ENCODE measurements at regions not wholly inside any gene's neighbourhood (a gene's known extent, or its start where the extent isn't known, plus 50 kb on each side); places are given as distances from the start of the nearest gene placed in this dataset.
A peak's percentile ranks its signal among the peaks of the same experiment; 100 is the strongest.

- no peak for DNase-seq (ENCODE audit: low spot score)
These were observed 498.3 kb upstream of the EEF2KMT start for GRCh38 chr16:5595849-5596248.

GRCh38 chr16:5590416-5590815 lies 492.8 kb upstream of the EEF2KMT start:
- no peak for DNase-seq (ENCODE audit: low spot score)

- DNase-seq (ENCODE audit: low spot score), result no peak
These were observed 492.3 kb upstream of the EEF2KMT start for GRCh38 chr16:5589812-5590373.

GRCh38 chr16:5584109-5584508 lies 486.5 kb upstream of the EEF2KMT start:
- no peak for DNase-seq (ENCODE audit: low spot score)

GRCh38 chr16:5582529-5582928 lies 484.9 kb upstream of the EEF2KMT start:
- DNase-seq (ENCODE audit: low spot score), result no peak

- no peak for DNase-seq (ENCODE audit: low spot score)
These were observed 484.3 kb upstream of the EEF2KMT start for GRCh38 chr16:5581908-5582307.

GRCh38 chr16:5581428-5581827 lies 483.8 kb upstream of the EEF2KMT start:
- DNase-seq (ENCODE audit: low spot score), result no peak

GRCh38 chr16:5580772-5581171 lies 483.2 kb upstream of the EEF2KMT start:
- DNase-seq (ENCODE audit: low spot score), result no peak

- DNase-seq (ENCODE audit: low spot score), result no peak
These were observed 482.7 kb upstream of the EEF2KMT start for GRCh38 chr16:5580296-5580695.

GRCh38 chr16:5578980-5579379 lies 481.4 kb upstream of the EEF2KMT start:
- no peak for DNase-seq (ENCODE audit: low spot score)

GRCh38 chr16:5577463-5577862 lies 479.9 kb upstream of the EEF2KMT start:
- DNase-seq (ENCODE audit: low spot score), result no peak

- no peak for DNase-seq (ENCODE audit: low spot score)
These were observed 478.2 kb upstream of the EEF2KMT start for GRCh38 chr16:5575646-5576245.

- no peak for DNase-seq (ENCODE audit: low spot score)
These were observed 477.5 kb upstream of the EEF2KMT start for GRCh38 chr16:5575121-5575520.

- no peak for DNase-seq (ENCODE audit: low spot score)
These were observed 474.5 kb upstream of the EEF2KMT start for GRCh38 chr16:5572056-5572455.

- no peak for DNase-seq (ENCODE audit: low spot score)
These were observed 473.9 kb upstream of the EEF2KMT start for GRCh38 chr16:5571446-5571845.

- no peak for DNase-seq (ENCODE audit: low spot score)
These were observed 464.2 kb upstream of the EEF2KMT start for GRCh38 chr16:5561800-5562199.

- DNase-seq (ENCODE audit: low spot score), result no peak
These were observed 462.5 kb upstream of the EEF2KMT start for GRCh38 chr16:5560084-5560483.

- DNase-seq (ENCODE audit: low spot score), result no peak
These were observed 460.4 kb upstream of the EEF2KMT start for GRCh38 chr16:5557966-5558365.

GRCh38 chr16:5557448-5557847 lies 459.9 kb upstream of the EEF2KMT start:
- DNase-seq (ENCODE audit: low spot score), result no peak

GRCh38 chr16:5556158-5556810 lies 458.7 kb upstream of the EEF2KMT start:
- no peak for DNase-seq (ENCODE audit: low spot score)

GRCh38 chr16:5551909-5552308 lies 454.3 kb upstream of the EEF2KMT start:
- no peak for DNase-seq (ENCODE audit: low spot score)

- DNase-seq (ENCODE audit: low spot score), result peak; percentile 26
These were observed 452.2 kb upstream of the EEF2KMT start for GRCh38 chr16:5549802-5550201.

- no peak for DNase-seq (ENCODE audit: low spot score)
These were observed 443.8 kb upstream of the EEF2KMT start for GRCh38 chr16:5541356-5541755.

GRCh38 chr16:5537347-5537746 lies 439.8 kb upstream of the EEF2KMT start:
- DNase-seq (ENCODE audit: low spot score), result no peak

Data from Ammon's horn (tissue), 1 donor.